Nephron progenitor cell (in vitro differentiated cells): ENCODE measurements at regions not wholly inside any gene's neighbourhood (a gene's known extent, or its start where the extent isn't known, plus 50 kb on each side); places are given as distances from the start of the nearest gene placed in this dataset.
A peak's percentile ranks its signal among the peaks of the same experiment; 100 is the strongest.
"Not testable (repeated sequence)": the region's sequence is repeated elsewhere in the genome, so short reads cannot be mapped to it uniquely, and the experiment has no call there.

Experiments used
- DNase-seq: peaks from one replicate; pipeline ENCODE4 v3.0.0; 2021
- H3K27ac Mint-ChIP-seq: 2 replicates; pipeline ENCODE4 v1.8.0; 2021; ENCODE audit warnings: mild to moderate bottlenecking, moderate library complexity, mixed read lengths
- H3K27me3 Mint-ChIP-seq: 2 replicates; pipeline ENCODE4 v1.8.0; 2021; ENCODE audit warnings: mild to moderate bottlenecking, low read depth, mixed read lengths; ENCODE audit not compliant: poor library complexity
- H3K36me3 Mint-ChIP-seq: 2 replicates; pipeline ENCODE4 v1.8.0; 2021; ENCODE audit warnings: low read depth, mixed read lengths
- H3K4me1 Mint-ChIP-seq: 2 replicates; pipeline ENCODE4 v1.8.0; 2021; ENCODE audit warnings: mixed read lengths
- H3K4me3 Mint-ChIP-seq: 2 replicates; pipeline ENCODE4 v1.8.0; 2021; ENCODE audit warnings: mild to moderate bottlenecking, moderate library complexity, mixed read lengths
- H3K9me3 Mint-ChIP-seq: 2 replicates; pipeline ENCODE4 v1.8.0; 2021; ENCODE audit warnings: mild to moderate bottlenecking, moderate library complexity, mixed read lengths
- CTCF ChIP-seq: fragments of 200-600 bp; sonication (generic); IDR thresholded peaks from 2 replicates; pipeline ENCODE4 v1.5.0; 2021; ENCODE audit warnings: antibody characterized with exemption

DNA sequence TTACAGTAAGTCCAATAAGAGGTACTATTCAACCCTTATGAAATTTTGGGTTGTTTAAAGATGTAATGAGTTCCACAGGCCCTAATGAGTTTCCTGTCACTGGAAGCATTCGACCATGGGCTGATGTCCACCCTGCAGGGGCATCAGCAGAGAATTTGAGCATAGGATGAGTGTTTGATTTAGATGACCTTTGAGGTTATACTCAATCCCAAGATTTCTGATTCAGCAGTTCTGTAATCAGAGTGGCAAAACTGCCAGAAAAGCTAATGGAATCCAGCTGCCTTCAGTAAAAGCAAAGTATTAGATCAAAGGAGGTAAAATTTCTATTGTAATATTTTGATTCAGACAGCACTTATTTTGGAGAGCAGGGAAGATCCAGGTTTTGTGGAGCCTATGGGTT lies 68.3 kb downstream of the COX7C start:
- DNase-seq, result no peak
- no peak overlapping the region for H3K27ac Mint-ChIP-seq
- no peaks in the 10 kb centered on the region for H3K27me3 Mint-ChIP-seq
- no peaks in the 10 kb centered on the region for H3K4me1 Mint-ChIP-seq
- H3K9me3 Mint-ChIP-seq, result no peaks in the 10 kb centered on the region
- no peaks in the 10 kb centered on the region for H3K36me3 Mint-ChIP-seq
- no peak overlapping the region for H3K4me3 Mint-ChIP-seq
- no peak for TF ChIP-seq CTCF

GRCh38 chr5:86688406-86688805 lies 70.7 kb downstream of the COX7C start:
- TF ChIP-seq CTCF, result no peak
- H3K36me3 Mint-ChIP-seq, result no peaks in the 10 kb centered on the region
- no peak for DNase-seq
- H3K9me3 Mint-ChIP-seq, result no peaks in the 10 kb centered on the region
- H3K4me1 Mint-ChIP-seq, result no peaks in the 10 kb centered on the region
- no peak overlapping the region for H3K4me3 Mint-ChIP-seq
- no peak overlapping the region for H3K27ac Mint-ChIP-seq
- no peaks in the 10 kb centered on the region for H3K27me3 Mint-ChIP-seq

DNA sequence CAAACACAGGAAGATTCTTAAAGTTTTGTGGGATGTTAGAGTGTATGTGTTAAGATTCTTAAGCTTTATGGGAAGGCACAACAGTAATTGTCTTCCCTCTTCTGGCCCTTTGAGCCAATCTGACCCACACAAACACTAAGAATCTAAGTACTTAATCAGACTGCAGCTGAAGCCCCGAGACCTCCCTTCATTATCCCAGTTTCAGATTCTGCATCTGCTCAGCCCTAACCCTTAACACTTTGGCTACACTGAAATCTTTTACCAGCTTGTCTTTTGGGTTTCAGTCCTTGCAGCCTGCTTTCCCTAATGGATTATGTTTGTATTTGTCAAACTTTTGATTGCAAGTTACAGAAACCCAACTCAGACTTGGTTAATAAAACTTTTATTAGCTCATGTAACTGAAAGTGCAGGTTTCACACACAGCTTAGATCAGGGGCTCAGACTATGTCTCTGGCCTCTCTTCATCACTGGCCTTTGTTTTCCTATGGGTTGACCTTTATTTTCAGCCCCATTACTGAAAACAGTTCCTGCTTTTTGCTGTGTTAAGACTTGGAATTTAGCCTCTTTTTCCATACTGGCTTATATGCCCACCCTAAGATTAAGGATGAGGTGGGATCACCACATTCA lies 71.5 kb downstream of the COX7C start:
- no peaks in the 10 kb centered on the region for H3K27me3 Mint-ChIP-seq
- no peaks in the 10 kb centered on the region for H3K36me3 Mint-ChIP-seq
- no peaks in the 10 kb centered on the region for H3K9me3 Mint-ChIP-seq
- peak overlapping the region; percentile 30 for H3K27ac Mint-ChIP-seq
- H3K4me3 Mint-ChIP-seq, result no peak overlapping the region
- no peak for TF ChIP-seq CTCF
- H3K4me1 Mint-ChIP-seq, result no peaks in the 10 kb centered on the region
- no peak for DNase-seq

DNA sequence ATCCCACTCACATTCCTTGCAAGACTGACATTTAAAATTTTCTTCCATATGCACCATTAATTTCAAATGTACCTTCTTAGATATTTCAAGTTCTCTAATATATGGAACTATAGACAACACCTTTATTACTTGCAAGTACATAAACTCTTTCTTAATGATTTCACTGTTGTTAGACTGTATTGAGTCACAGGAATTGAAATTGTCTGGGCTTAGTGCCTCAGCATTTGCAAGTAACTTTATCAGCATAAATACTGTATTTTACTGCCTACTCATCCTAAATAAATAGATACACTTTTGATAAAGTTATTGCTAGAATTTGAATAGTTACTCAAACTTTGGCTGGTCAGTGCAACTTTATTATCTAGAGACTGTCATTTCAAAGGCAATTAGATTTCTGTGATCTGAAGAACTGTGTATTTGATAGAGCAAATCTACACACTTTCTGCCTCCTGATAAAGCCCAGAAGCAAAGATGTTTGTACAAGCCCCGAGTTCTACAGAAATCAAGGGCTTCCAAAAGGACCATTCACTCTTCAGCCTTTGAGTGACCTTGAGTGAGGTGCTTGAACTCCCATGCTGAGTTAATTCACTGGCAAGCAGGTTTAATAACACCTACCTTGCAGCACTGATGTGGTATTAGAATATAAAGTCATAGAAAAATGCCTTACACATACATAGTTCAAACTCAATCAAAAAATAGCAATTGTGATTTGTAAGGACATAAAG lies 91.6 kb downstream of the COX7C start:
- H3K27me3 Mint-ChIP-seq, result no peaks in the 10 kb centered on the region
- no peak for TF ChIP-seq CTCF
- H3K27ac Mint-ChIP-seq, result no peak overlapping the region
- H3K4me1 Mint-ChIP-seq, result no peaks in the 10 kb centered on the region
- no peak overlapping the region for H3K4me3 Mint-ChIP-seq
- no peak for DNase-seq
- no peaks in the 10 kb centered on the region for H3K9me3 Mint-ChIP-seq
- H3K36me3 Mint-ChIP-seq, result no peaks in the 10 kb centered on the region

- no peak overlapping the region for H3K4me3 Mint-ChIP-seq
- no peak overlapping the region for H3K27ac Mint-ChIP-seq
- H3K4me1 Mint-ChIP-seq, result no peaks in the 10 kb centered on the region
- peaks cover 3% of the 10 kb centered on the region for H3K27me3 Mint-ChIP-seq
- no peak for TF ChIP-seq CTCF
- H3K9me3 Mint-ChIP-seq, result no peaks in the 10 kb centered on the region
- no peaks in the 10 kb centered on the region for H3K36me3 Mint-ChIP-seq
- no peak for DNase-seq
Observed at GRCh38 chr5:86716121-86716520, 98.4 kb downstream of the COX7C start.

DNA sequence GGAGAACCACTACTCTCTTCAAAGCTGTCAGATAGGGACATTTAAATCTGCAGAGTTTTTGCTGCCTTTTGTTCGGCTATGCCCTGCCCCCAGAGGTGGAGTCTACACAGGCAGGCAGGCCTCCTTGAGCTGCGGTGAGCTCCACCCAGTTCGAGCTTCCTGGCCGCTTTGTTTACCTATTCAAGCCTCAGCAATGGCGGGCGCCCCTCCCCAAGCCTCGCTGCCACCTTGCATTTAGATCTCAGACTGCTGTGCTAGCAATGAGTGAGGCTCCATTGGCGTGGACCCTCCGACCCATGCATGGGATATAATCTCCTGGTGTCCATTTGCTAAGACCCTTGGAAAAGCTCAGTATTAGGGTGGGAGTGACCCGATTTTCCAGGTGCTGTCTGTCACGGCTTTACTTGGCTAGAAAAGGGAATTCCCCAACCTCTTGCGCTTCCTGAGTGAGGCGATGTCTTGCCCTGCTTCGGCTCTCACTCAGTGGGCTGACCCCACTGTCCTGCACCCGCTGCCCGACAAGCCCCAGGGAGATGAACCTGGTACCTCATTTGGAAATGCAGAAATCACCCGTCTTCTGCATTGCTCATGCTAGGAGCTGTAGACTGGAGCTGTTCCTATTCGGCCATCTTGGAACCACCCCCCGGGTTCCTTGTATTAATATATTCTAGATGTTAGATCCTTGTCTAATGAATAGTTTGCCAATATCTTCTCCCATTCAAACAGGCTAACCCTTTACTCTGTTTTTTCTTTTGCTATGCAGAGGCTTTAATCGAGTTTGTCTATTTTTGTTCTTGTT lies 113.8 kb downstream of the COX7C start:
- not testable (repeated sequence) for H3K4me1 Mint-ChIP-seq, H3K27ac Mint-ChIP-seq, H3K36me3 Mint-ChIP-seq, DNase-seq, H3K27me3 Mint-ChIP-seq, H3K4me3 Mint-ChIP-seq
- peaks cover 39% of the 10 kb centered on the region for H3K9me3 Mint-ChIP-seq
